Retinal pigment epithelial cell (primary cell): ENCODE measurements at regions not wholly inside any gene's neighbourhood (a gene's known extent, or its start where the extent isn't known, plus 50 kb on each side); places are given as distances from the start of the nearest gene placed in this dataset.

Experiments
- DNase-seq: peaks from one replicate; pipeline ENCODE4 v3.0.0-alpha.2; 2010; ENCODE audit warnings: low read depth
- H3K4me3 ChIP-seq: 2 replicates; pipeline ENCODE4 v1.5.1; 2011; ENCODE audit warnings: mild to moderate bottlenecking, low read length, control low read depth, moderate library complexity
- CTCF ChIP-seq: conservative IDR thresholded peaks from 2 replicates; pipeline ENCODE4 v1.5.1; 2011; ENCODE audit warnings: low read depth, low read length, control low read depth, inconsistent platforms

DNA sequence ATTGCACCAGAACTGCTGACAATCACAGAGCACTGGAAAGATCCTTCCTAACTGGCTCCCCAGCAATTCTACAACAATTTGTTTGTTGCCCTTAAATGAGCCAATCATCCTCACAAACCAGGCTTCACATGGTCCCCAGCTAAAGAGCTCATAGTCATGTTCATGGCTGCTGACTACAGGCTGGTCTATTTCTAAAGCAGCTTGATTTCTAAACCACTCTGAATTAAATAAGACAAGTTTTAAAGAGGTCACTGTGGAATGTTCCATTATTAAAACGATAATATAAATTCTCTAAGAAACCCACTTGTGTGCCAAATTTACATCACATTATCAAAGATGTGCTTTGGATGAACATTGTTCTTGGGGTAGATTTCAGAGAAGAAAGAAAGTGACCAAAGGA, 110.7 kb downstream of the COPS8 start:
- no peak for TF ChIP-seq CTCF
- no peak overlapping the region for H3K4me3 ChIP-seq
- no peak for DNase-seq

DNA sequence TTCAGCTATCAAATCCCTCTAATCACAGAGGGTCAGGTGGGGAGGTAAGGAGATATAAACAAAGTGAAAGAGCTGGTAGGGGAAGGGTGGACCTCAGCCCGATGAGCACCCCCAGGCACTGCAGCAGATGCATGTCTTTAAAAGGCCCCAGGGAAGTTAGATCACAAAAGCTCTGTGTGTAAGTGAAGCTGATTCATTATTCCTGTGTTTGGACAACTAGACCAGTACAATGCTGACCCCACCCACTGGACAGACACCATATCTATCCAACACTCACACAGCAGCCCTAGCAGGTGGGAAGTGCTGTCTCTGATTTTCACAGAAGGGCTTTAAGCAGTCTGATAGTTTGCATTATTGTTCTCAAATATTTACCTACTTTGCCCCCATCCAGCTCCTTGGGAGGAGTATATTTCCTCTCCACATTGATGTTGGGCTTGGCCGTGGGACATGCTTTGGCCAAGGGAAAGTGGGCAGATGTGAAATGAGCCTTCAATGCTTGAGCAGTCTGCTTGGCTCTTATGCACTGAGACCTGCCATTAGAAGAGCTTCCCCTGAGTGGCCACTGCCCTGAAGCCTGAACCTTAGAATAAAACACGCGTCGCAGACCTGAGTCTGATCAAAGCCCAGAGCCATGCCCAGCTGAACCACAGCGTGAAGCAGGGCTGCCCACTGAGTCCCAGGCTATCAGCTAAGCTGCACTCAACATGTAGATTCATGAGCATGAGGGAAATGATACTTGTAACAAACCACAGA, 111.4 kb downstream of the COPS8 start:
- DNase-seq: no peak
- no peak overlapping the region for H3K4me3 ChIP-seq
- TF ChIP-seq CTCF: no peak

DNA sequence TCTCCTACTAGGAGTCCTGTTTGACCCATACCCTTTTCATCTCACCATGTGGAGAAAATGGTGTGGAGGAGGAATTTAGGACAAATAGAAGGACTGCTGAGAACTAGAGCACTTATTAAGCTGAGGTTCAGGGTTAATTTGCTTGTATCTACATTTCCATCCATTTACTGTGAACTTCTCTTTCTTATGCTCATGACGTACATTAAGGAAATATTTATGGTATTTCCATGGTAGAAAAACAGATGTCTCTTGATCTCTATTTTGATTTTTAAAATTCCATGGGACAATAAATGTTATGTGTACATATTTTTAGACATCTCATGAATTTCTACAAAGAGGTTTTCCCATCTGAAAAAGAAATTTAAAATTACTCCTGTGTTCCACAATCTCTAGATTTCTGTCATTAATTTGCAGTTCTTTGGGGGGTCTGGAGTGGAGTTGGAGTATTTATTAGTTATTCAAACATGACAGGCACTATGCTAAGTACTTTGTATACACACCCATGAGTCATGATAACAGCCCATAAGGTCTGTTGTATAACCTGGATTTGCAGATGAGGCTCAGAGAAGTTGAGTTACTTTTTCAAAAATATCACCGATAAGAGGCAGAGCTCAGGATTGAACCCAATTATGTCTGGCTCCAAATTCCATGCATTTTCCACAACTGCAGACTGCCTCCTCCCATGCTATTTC, 112.6 kb downstream of the COPS8 start:
- no peak overlapping the region for H3K4me3 ChIP-seq
- DNase-seq: no peak
- no peak for TF ChIP-seq CTCF

DNA sequence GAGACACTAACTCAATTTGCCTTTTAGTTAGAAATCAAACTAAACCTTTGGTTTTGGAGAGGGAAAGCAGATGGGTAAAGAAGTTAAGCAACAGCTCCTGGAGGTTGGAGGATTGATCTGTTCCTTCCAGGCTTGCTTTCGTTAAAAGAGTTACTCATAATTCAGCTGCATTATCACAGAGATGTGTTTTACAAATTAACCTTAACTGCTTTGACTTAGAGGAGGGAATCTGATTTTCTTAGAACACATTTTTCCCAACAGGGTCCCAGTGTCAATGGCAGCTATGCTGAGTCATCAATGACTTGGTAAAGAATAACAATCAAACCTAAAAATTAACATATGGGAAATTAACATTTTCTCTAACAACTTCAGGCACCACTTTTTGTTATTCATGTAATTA, 113.4 kb downstream of the COPS8 start:
- no peak for TF ChIP-seq CTCF
- no peak overlapping the region for H3K4me3 ChIP-seq
- no peak for DNase-seq

- H3K4me3 ChIP-seq: no peak overlapping the region
- no peak for TF ChIP-seq CTCF
- DNase-seq: no peak
Observed at GRCh38 chr2:237199577-237199976, 113.9 kb downstream of the COPS8 start.

DNA sequence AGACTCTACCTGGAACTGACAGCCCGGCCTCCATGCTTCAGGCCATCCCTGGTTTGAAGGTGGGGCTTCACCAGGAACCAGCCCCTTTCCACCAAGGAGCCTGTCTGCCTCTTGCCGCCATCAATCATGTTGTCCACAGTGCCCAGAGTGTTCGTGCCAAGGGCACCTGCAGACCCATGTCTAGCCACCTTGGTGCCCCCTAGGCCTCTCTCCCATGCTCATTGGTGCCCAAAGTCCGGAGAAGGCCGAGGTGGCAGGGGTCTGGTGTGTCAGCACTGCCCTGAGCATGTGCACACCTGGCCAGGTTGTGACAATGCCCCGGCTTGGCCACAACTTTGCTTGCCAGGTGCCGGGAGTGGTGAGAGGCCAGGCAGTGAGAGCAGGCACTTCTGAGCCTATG, 114.8 kb downstream of the COPS8 start:
- no peak for DNase-seq
- no peak overlapping the region for H3K4me3 ChIP-seq
- no peak for TF ChIP-seq CTCF
